ENCODE measurements at regions not wholly inside any gene's neighbourhood (a gene's known extent, or its start where the extent isn't known, plus 50 kb on each side); places are given as distances from the start of the nearest gene placed in this dataset.

GRCh38 chr4:124974152-124974551 is 261.6 kb upstream of the ANKRD50 start:
- TF ChIP-seq, protein P1, sequence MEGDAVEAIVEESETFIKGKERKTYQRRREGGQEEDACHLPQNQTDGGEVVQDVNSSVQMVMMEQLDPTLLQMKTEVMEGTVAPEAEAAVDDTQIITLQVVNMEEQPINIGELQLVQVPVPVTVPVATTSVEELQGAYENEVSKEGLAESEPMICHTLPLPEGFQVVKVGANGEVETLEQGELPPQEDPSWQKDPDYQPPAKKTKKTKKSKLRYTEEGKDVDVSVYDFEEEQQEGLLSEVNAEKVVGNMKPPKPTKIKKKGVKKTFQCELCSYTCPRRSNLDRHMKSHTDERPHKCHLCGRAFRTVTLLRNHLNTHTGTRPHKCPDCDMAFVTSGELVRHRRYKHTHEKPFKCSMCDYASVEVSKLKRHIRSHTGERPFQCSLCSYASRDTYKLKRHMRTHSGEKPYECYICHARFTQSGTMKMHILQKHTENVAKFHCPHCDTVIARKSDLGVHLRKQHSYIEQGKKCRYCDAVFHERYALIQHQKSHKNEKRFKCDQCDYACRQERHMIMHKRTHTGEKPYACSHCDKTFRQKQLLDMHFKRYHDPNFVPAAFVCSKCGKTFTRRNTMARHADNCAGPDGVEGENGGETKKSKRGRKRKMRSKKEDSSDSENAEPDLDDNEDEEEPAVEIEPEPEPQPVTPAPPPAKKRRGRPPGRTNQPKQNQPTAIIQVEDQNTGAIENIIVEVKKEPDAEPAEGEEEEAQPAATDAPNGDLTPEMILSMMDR (conservative IDR thresholded peaks at IDR 0.05; ENCODE audit: low read depth, low read length): no peak
- TF ChIP-seq RFX5 (IDR thresholded peaks at IDR 0.05; ENCODE audit: low read depth, low read length): no peak
- TF ChIP-seq SMC3 (IDR thresholded peaks at IDR 0.05; ENCODE audit: low read depth, low read length): no peak
- no peak for TF ChIP-seq CEBPB (IDR thresholded peaks at IDR 0.05; ENCODE audit: low read depth, low read length)
- no peak for TF ChIP-seq POLR2A (IDR thresholded peaks at IDR 0.05; ENCODE audit: low read depth, low read length)
- no peak for TF ChIP-seq MAFK (IDR thresholded peaks at IDR 0.05; ENCODE audit: low read depth, low read length)
- TF ChIP-seq RCOR1 (IDR thresholded peaks at IDR 0.05; ENCODE audit: insufficient replicate concordance, low read length): no peak
- TF ChIP-seq MXI1 (IDR thresholded peaks at IDR 0.05; ENCODE audit: borderline replicate concordance, low read depth, low read length): no peak
- no peak for TF ChIP-seq RAD21 (IDR thresholded peaks at IDR 0.05; ENCODE audit: low read length)
- TF ChIP-seq MAZ (IDR thresholded peaks at IDR 0.05; ENCODE audit: borderline replicate concordance, low read depth, low read length): no peak
- TF ChIP-seq, protein P2, sequence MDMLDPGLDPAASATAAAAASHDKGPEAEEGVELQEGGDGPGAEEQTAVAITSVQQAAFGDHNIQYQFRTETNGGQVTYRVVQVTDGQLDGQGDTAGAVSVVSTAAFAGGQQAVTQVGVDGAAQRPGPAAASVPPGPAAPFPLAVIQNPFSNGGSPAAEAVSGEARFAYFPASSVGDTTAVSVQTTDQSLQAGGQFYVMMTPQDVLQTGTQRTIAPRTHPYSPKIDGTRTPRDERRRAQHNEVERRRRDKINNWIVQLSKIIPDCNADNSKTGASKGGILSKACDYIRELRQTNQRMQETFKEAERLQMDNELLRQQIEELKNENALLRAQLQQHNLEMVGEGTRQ (IDR thresholded peaks at IDR 0.05; ENCODE audit: low read depth, low read length): no peak
- no peak for TF ChIP-seq FOS (IDR thresholded peaks at IDR 0.05; ENCODE audit: low read depth, low read length)
- TF ChIP-seq ELK1 (IDR thresholded peaks at IDR 0.05; ENCODE audit: borderline replicate concordance, low read depth, low read length): no peak
- no peak for TF ChIP-seq CHD1 (IDR thresholded peaks at IDR 0.05; ENCODE audit: low read depth, low read length)

All from IMR-90 (cell line).